ENCODE measurements at regions not wholly inside any gene's neighbourhood (a gene's known extent, or its start where the extent isn't known, plus 50 kb on each side); places are given as distances from the start of the nearest gene placed in this dataset.

DNA sequence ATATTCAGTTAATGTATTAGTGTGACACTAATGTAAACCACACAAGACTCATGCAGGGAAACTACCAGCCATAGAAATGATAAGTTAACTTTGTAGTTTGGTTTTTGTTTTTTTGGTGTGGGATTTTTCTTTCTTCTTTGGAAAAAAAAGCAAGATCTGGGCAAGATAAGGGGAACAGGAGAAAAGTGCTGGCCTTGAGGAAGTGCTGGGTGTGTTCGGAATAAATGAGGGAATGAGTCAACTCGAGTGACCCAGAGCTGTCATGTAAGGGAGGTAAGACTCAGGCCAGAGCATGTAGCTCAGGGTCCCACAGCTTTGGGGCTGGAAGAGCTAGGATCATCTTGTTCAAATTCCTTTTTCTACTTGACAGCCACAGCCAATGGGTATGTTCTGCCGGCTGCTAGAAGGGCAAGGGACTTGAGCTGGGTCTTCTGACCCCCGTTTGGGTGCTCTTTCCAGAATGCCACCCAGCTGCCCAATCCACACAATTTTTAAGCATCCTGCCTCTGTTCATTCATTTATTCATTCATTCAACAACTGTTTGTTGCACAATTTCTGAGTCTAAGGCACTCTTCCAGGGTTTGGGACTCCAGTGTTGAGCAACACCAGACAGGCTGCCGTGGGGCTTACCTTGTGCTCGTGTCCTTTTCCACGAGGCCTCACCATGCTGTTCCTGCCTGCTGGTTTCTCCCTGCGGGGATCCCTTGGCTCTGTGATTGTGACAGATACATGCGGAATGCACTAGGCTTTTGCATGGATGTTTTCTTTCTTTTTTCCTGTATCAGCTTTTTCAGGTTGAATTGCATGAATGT lies 54.5 kb downstream of the CLDN34 start:
- Mint-ChIP-seq H3K4me1 (ENCODE audit: low read depth) (peaks cover 23% of the 10 kb centered on the region), H3K27me3 (ENCODE audit: low read depth) (no peaks in the 10 kb centered on the region), H3K9me3 (no peaks in the 10 kb centered on the region), H3K36me3 (ENCODE audit: insufficient read depth) (peaks cover 2% of the 10 kb centered on the region), H3K4me3 (no peak overlapping the region)
- ATAC-seq: no peak
- DNase-seq: no peak

DNA sequence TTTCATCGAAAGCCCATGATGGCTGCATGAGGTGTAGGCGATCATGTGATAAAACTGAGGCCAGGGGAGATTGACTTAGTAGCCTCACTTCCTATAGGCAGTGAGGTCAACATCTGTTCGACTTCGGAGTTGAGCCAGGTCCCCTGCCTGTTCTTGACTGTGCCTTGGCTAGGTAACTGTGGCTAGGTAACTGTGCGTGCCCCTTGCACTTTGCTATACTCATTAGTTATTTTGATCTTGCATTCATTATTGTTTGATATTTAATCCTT lies 55.0 kb downstream of the CLDN34 start:
- no peak overlapping the region for H3K4me3 Mint-ChIP-seq
- ATAC-seq: no peak
- H3K36me3 Mint-ChIP-seq (ENCODE audit: insufficient read depth): peaks cover 2% of the 10 kb centered on the region

DNA sequence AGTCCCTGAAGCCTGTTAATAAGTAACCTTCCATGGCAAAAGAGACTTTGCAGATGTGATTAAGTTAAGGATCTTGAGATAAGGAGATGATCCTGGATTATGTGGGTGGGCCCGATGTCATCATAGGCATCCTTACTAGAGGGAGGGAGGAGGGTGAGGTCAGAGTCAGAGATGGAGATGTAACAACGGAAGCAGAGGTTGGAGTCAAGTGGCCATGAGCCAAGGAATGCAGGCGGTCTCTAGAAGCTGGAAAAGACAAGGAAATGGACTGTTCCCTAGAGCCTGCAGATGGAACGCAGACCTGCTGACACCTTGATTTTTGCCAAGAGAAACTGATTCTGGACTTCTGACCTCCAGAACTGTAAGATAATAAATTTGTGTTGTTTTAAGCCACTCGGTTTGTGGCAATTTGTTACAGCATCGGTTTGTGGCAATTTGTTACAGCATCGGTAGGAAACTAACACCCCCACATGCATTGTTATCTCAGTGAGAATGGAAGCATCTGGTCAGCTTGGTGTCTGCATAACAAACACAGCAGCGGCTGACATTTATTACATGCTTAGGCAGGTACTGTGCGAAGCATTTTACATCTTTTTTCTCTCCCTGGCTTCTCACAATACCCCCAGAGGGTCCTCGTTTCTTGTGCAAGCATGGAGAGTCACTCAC lies 55.6 kb downstream of the CLDN34 start:
- Mint-ChIP-seq H3K36me3 (ENCODE audit: insufficient read depth) (peaks cover 2% of the 10 kb centered on the region), H3K27me3 (ENCODE audit: low read depth) (no peaks in the 10 kb centered on the region), H3K4me1 (ENCODE audit: low read depth) (peaks cover 17% of the 10 kb centered on the region), H3K4me3 (no peak overlapping the region), H3K9me3 (no peaks in the 10 kb centered on the region)
- DNase-seq (no peak), ATAC-seq (no peak)

More for the DNA sequence above, 55.0 kb downstream of the CLDN34 start:
- no peak for DNase-seq
- Mint-ChIP-seq H3K27me3 (ENCODE audit: low read depth) (no peaks in the 10 kb centered on the region), H3K9me3 (no peaks in the 10 kb centered on the region), H3K4me1 (ENCODE audit: low read depth) (peaks cover 18% of the 10 kb centered on the region)

DNA sequence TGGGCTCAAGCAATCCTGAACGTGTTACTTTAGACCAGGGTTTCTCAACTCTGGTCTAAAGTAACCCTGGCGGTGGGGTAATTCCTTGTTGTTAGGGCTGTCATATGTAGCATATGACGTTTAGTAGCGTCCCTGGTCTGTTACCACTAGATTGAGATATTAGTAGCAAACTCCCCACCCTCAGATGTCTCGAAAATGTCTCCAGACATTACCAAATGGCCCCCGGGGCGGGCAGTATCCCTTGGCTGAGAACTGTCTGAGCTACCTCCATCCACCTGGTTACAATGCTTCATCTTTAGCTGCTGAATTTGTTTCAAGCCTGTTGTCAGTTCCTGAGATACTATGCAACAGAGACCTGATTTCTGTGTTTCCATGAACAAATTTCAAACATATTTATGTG lies 56.7 kb downstream of the CLDN34 start:
- DNase-seq: no peak
- Mint-ChIP-seq H3K36me3 (ENCODE audit: insufficient read depth) (peaks cover 2% of the 10 kb centered on the region), H3K4me3 (no peak overlapping the region), H3K27me3 (ENCODE audit: low read depth) (no peaks in the 10 kb centered on the region), H3K4me1 (ENCODE audit: low read depth) (peaks cover 13% of the 10 kb centered on the region), H3K9me3 (no peaks in the 10 kb centered on the region)
- no peak for ATAC-seq

DNA sequence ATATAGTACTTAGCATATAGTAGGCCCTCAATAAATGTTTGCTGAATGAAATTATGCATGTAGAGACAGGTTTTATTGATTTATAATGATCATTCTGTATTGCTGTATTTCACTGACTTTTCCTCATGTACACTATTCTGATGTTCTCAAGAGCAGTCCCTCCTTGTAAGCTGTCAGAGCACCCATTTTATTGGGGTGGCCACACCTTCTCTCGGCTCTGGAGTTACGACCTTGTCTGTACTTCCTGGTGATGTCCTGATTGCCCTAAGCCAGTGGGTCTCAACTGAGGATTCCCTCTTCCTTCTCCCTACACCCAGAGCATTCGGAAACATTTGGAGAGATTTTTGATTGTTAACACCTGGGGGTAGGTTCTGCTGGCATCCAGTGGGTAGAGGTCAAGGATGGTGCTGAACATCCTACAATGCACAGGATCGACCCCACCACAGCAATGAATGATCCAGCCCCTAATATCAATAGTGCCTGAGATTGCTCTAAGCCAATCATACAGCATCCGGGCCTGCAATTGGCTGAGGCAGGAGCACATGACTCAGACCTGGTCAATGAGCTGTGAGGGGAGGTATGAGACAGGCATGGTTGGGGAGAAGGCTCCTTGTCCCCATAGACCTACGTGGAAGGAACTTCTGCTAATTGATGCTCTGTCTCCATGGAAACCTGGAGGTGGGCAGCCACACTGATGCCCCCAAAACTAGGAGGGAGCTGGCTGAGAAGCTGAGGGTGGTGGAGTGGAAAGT lies 58.8 kb downstream of the CLDN34 start:
- Mint-ChIP-seq H3K36me3 (ENCODE audit: insufficient read depth) (peaks cover 2% of the 10 kb centered on the region), H3K9me3 (no peaks in the 10 kb centered on the region), H3K27me3 (ENCODE audit: low read depth) (no peaks in the 10 kb centered on the region), H3K4me3 (no peak overlapping the region), H3K4me1 (ENCODE audit: low read depth) (peaks cover 11% of the 10 kb centered on the region)
- no peak for ATAC-seq
- no peak for DNase-seq

DNA sequence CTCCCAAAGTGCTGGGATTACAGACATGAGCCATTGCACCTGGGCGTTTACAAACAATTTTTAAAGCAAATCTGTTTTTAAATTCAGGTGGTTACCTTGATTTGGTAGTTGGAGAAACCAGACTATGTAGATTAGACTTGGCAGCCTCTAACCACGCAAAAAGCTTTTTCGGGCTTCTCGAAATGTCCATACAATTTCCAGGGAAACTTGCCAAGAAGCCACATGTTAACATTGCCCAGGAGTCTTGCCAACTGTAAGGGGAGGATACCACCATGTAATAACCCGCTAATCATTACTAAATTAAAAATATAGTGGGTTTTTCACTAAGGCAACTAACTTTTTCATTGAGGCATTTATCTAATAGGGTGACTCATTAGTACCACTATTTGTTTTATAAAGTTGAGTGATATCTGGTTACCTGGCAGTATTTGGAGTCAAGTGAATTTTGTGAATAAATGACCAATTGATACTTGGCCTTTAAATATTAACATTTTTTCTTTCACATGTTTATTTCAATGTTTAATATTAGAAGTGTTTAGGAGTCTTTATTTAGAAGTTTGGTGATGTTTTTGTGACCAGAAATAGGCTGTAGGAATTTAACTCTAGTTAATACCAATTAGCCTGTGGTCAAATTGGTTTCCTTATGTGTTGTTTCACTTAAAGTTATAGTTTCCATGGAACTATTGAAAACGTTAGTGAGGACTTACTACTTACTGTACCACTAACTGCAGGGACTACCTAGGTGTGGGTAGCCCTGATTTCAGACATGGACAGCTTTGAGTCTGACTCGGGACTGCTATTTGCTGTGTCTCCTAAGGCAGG lies 61.3 kb downstream of the CLDN34 start:
- no peak overlapping the region for H3K4me3 Mint-ChIP-seq
- H3K36me3 Mint-ChIP-seq (ENCODE audit: insufficient read depth): peaks cover 2% of the 10 kb centered on the region
- no peaks in the 10 kb centered on the region for H3K9me3 Mint-ChIP-seq
- ATAC-seq (no peak), DNase-seq (no peak)
- peaks cover 6% of the 10 kb centered on the region for H3K4me1 Mint-ChIP-seq (ENCODE audit: low read depth)
- H3K27me3 Mint-ChIP-seq (ENCODE audit: low read depth): no peaks in the 10 kb centered on the region

DNA sequence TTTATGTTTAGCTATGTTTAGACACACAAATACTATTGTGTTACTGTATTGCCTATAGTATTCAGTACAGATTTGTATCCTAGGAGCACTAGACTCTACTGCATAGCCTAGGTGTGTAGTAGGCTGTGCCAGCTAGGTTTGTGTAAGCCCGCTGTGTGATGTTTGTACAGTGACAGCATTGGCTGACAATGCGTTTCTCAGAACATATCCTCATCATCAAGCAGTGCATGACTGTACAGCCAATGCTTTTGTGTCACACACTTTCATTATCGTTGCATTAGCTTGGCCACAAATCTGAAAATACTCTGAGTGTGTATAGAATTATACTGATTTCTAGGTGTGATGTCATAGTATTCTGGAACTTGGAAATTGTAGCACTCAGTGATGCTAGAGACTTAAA lies 63.4 kb downstream of the CLDN34 start:
- Mint-ChIP-seq H3K9me3 (no peaks in the 10 kb centered on the region), H3K36me3 (ENCODE audit: insufficient read depth) (peaks cover 2% of the 10 kb centered on the region), H3K4me3 (no peak overlapping the region), H3K4me1 (ENCODE audit: low read depth) (peaks cover 13% of the 10 kb centered on the region), H3K27me3 (ENCODE audit: low read depth) (no peaks in the 10 kb centered on the region)
- DNase-seq (no peak), ATAC-seq (no peak)

DNA sequence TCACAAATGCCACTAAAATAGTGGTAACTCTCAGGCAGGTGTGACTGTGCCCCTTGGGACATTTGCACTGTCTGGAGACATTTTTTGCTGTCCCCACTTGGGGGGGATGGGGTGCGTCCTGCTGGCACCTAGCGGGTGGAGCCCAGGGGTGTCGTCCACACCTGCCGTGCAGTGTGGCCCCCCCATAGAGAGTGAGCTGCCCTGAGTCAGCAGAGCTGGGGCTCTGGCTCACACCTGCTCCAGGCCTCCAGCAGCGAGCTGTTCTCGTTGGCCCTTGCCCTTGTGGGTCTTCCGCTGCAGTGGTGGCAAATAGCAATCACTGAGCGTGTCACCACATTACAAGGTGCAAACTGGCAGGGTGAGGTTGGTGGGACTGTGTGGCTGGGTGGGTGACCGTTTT lies 64.6 kb downstream of the CLDN34 start:
- no peak for DNase-seq
- Mint-ChIP-seq H3K4me1 (ENCODE audit: low read depth) (peaks cover 13% of the 10 kb centered on the region), H3K36me3 (ENCODE audit: insufficient read depth) (no peaks in the 10 kb centered on the region), H3K27me3 (ENCODE audit: low read depth) (no peaks in the 10 kb centered on the region), H3K9me3 (no peaks in the 10 kb centered on the region), H3K4me3 (no peak overlapping the region)
- no peak for ATAC-seq

DNA sequence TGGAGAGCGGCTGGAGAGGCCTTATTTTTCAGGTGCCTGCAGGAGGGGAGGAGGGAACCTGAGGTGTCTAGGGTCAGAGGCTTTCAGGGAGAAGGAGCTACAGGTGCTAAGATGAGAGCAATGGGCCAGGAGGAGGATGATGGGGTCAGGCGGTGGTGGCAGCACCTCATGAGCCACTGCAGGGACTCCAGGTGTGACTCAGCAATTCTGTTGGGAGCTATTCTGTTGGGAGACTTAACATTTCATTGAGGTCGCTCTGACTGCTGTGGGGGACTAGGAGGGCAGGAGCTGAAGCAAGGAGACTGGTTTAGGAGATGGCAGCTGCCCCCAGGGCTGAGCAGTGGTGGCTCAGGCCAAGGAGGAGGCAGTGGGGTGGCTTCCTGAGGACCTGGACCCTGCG lies 65.0 kb downstream of the CLDN34 start:
- ATAC-seq (no peak), DNase-seq (no peak)
- H3K4me3 Mint-ChIP-seq: no peak overlapping the region
- H3K36me3 Mint-ChIP-seq (ENCODE audit: insufficient read depth): no peaks in the 10 kb centered on the region
- H3K9me3 Mint-ChIP-seq: no peaks in the 10 kb centered on the region
- peaks cover 13% of the 10 kb centered on the region for H3K4me1 Mint-ChIP-seq (ENCODE audit: low read depth)
- H3K27me3 Mint-ChIP-seq (ENCODE audit: low read depth): no peaks in the 10 kb centered on the region

DNA sequence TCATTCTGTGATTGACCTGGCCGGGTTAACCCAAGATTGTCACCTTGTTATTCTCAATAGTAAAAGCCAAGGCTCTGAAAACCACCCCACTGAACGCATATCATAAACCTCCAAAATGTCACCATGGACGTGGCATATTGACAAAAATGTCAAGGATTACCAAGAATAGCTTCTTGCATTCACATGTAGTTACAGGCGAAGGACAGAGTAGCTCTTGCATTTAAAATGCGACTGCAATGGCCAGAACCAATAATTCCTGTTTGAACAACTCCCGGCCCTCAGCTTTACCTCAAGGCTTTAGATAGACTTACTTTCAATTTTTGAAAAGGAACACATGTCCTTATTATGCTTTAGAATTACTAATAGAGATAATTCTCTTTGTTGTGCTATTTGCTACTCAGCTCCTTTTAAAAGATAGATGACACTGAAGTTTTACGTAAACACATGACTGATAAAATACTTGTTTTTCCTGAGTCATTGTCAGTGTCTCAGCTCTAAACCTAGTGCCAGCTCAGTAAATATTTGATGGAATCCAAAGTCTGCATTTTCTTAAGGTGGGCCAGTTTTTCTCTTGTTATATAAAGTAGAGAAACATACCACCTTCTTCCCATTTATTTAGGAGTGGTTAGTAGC lies 66.3 kb downstream of the CLDN34 start:
- Mint-ChIP-seq H3K36me3 (ENCODE audit: insufficient read depth) (no peaks in the 10 kb centered on the region), H3K4me3 (no peak overlapping the region)
- no peak for DNase-seq

DNA sequence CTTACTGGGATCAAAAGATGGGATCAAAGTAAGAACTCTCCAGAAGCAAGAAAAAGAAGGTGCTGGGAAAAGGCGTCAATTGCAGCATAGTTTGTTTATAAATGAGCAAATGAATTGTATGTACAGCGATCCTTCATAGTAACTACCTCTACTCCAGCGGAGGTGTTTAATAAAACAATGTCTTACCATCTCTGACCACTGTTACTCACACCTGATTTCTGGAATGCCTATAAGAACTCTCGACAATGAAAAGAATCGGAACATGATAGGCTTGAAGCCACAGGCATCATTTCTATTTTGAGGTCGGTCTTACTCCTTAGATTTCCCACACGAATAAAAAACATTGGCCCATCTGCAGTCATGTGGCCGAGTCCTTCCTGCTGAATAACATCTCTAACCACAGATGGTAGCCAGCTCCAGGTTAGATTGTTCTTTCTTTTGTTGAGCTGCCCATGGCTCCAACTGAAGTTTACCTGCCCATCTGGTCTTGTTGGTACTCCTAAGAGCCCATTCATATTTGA lies 67.6 kb downstream of the CLDN34 start:
- ATAC-seq: no peak
- Mint-ChIP-seq H3K27me3 (ENCODE audit: low read depth) (no peaks in the 10 kb centered on the region), H3K4me3 (no peak overlapping the region), H3K4me1 (ENCODE audit: low read depth) (peaks cover 12% of the 10 kb centered on the region), H3K36me3 (ENCODE audit: insufficient read depth) (no peaks in the 10 kb centered on the region), H3K9me3 (no peaks in the 10 kb centered on the region)
- DNase-seq: no peak

More for the DNA sequence above, 66.3 kb downstream of the CLDN34 start:
- Mint-ChIP-seq H3K4me1 (ENCODE audit: low read depth) (peaks cover 10% of the 10 kb centered on the region), H3K27me3 (ENCODE audit: low read depth) (no peaks in the 10 kb centered on the region), H3K9me3 (no peaks in the 10 kb centered on the region)
- no peak for ATAC-seq

DNA sequence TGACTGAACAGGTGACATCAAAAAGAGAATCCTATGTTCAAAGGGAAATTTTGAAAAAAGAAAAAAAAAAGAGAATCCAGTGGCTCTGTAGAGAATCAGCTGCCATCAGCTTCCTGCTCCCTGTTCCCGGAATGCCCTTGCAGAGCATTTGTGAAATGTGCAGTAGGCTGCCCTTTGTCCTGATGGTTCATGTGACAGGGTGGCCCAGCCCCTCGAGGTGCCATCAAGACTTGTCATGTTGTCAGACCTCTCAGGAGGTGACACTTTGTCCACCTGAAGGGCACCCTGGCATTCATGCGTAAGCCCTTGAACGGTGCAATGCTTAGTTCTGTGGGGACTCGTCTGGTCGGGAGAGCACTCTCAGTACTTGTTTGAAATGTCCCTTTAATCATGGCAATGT lies 71.4 kb downstream of the CLDN34 start:
- DNase-seq (no peak), ATAC-seq (no peak)
- Mint-ChIP-seq H3K36me3 (ENCODE audit: insufficient read depth) (no peaks in the 10 kb centered on the region), H3K9me3 (no peaks in the 10 kb centered on the region), H3K27me3 (ENCODE audit: low read depth) (no peaks in the 10 kb centered on the region), H3K4me3 (no peak overlapping the region), H3K4me1 (ENCODE audit: low read depth) (peaks cover 14% of the 10 kb centered on the region)

DNA sequence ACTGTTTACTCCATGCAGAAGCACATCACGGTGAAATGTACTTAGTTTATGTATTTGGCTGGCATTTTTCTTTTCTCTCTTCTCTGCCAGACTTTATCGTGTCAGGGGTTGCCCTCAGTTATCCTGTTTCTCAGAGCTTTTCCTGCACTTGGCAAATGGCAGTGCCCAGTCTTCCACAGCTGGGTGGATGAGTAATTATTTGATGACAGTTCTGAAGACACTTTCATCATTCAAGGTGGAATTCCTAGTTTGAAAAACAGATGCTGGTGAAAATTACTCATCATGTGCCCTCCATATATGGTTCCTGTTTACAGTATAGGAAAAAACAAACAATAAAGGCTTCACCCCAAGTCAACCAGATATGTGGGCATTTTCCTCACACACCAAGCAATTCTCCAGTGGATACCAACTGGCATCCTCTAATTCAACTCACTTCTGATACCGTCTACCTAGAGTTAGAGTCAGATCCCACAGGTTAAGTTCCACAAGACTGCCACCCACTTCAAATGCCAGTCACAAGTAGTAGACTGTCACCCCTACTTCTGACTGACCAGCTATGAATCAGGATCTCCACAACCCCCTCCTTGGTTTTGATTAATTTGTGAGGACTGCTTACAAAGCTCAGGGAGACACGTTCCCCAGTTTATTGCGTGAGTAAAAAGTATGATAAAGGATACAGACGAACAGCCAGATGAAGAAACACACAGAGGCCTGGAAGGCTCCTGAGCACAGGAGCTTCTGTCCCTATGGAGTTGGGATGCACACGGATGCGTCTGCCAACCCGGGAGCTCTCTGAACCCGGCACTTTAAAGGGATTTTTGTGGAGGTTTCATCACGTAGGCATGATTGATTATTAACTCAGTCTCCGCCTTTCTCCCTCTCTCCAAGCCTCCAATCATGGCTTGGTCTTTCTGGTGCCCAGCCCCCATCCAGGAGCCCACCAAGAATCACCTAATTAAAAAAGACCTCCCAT lies 72.9 kb downstream of the CLDN34 start:
- H3K36me3 Mint-ChIP-seq (ENCODE audit: insufficient read depth): no peaks in the 10 kb centered on the region
- no peaks in the 10 kb centered on the region for H3K27me3 Mint-ChIP-seq (ENCODE audit: low read depth)
- no peaks in the 10 kb centered on the region for H3K9me3 Mint-ChIP-seq
- ATAC-seq: no peak
- H3K4me1 Mint-ChIP-seq (ENCODE audit: low read depth): peaks cover 7% of the 10 kb centered on the region
- no peak for DNase-seq
- H3K4me3 Mint-ChIP-seq: no peak overlapping the region

Measured in activated T-cell treated with anti-CD3 and anti-CD28 coated beads, Interleukin-2, amount 50 U/mL, for 4 hours (primary cell).